Activated T-helper 9 cell treated with anti-CD3 and anti-CD28 coated beads, Interleukin-2, amount 50 U/mL, for 16 hours (primary cell): ENCODE measurements at regions not wholly inside any gene's neighbourhood (a gene's known extent, or its start where the extent isn't known, plus 50 kb on each side); places are given as distances from the start of the nearest gene placed in this dataset.
A peak's percentile ranks its signal among the peaks of the same experiment; 100 is the strongest.
"Not testable (repeated sequence)": the region's sequence is repeated elsewhere in the genome, so short reads cannot be mapped to it uniquely, and the experiment has no call there.

Experiments
- DNase-seq: peaks from one replicate; pipeline ENCODE4 v3.0.0-alpha.2; 2020; ENCODE audit warnings: low read depth

- no peak for DNase-seq
These were observed 108.8 kb upstream of the JARID2 start for GRCh38 chr6:15137086-15137485.

GRCh38 chr6:15143086-15143485 is 102.8 kb upstream of the JARID2 start:
- no peak for DNase-seq

GRCh38 chr6:15143540-15143939 is 102.3 kb upstream of the JARID2 start:
- no peak for DNase-seq

- no peak for DNase-seq
These were observed 100.0 kb upstream of the JARID2 start for GRCh38 chr6:15145821-15146220.

- DNase-seq, result no peak
These were observed 98.0 kb upstream of the JARID2 start for GRCh38 chr6:15147827-15148226.

GRCh38 chr6:15148356-15148946 is 97.4 kb upstream of the JARID2 start:
- no peak for DNase-seq

GRCh38 chr6:15150207-15150606 is 95.7 kb upstream of the JARID2 start:
- no peak for DNase-seq

- DNase-seq, result no peak
These were observed 93.2 kb upstream of the JARID2 start for GRCh38 chr6:15152700-15153099.

- DNase-seq, result no peak
These were observed 92.7 kb upstream of the JARID2 start for GRCh38 chr6:15153191-15153590.

GRCh38 chr6:15157479-15157878 is 88.4 kb upstream of the JARID2 start:
- no peak for DNase-seq

- no peak for DNase-seq
These were observed 86.8 kb upstream of the JARID2 start for GRCh38 chr6:15158821-15159619.

GRCh38 chr6:15160812-15161211 is 85.1 kb upstream of the JARID2 start:
- DNase-seq, result no peak

GRCh38 chr6:15164855-15165254 is 81.0 kb upstream of the JARID2 start:
- DNase-seq, result not testable (repeated sequence)

GRCh38 chr6:15166121-15166520 is 79.7 kb upstream of the JARID2 start:
- no peak for DNase-seq

- DNase-seq, result no peak
These were observed 75.7 kb upstream of the JARID2 start for GRCh38 chr6:15170126-15170525.

GRCh38 chr6:15171026-15171425 is 74.8 kb upstream of the JARID2 start:
- no peak for DNase-seq

- DNase-seq, result no peak
These were observed 69.0 kb upstream of the JARID2 start for GRCh38 chr6:15176816-15177370.

- DNase-seq, result no peak
These were observed 61.9 kb upstream of the JARID2 start for GRCh38 chr6:15183979-15184378.

- peak; percentile 1 for DNase-seq
These were observed 61.4 kb upstream of the JARID2 start for GRCh38 chr6:15184441-15184861.

GRCh38 chr6:15185111-15185510 is 60.8 kb upstream of the JARID2 start:
- DNase-seq, result not testable (repeated sequence)

- DNase-seq, result not testable (repeated sequence)
These were observed 52.4 kb upstream of the JARID2 start for GRCh38 chr6:15193451-15193850.

- DNase-seq, result no peak
These were observed 51.4 kb upstream of the JARID2 start for GRCh38 chr6:15194453-15194852.
